ENCODE measurements at regions not wholly inside any gene's neighbourhood (a gene's known extent, or its start where the extent isn't known, plus 50 kb on each side); places are given as distances from the start of the nearest gene placed in this dataset.
"Not testable (repeated sequence)": the region's sequence is repeated elsewhere in the genome, so short reads cannot be mapped to it uniquely, and the experiment has no call there.

GRCh38 chr7:81268551-81268950, 349.7 kb upstream of the SEMA3C start:
- no peak for DNase-seq

GRCh38 chr7:81267508-81267907, 348.7 kb upstream of the SEMA3C start:
- DNase-seq: no peak

GRCh38 chr7:81264116-81264515, 345.3 kb upstream of the SEMA3C start:
- DNase-seq: no peak

GRCh38 chr7:81260152-81260551, 341.3 kb upstream of the SEMA3C start:
- DNase-seq: no peak

- DNase-seq: no peak
Measured at GRCh38 chr7:81256991-81257390, 338.1 kb upstream of the SEMA3C start.

GRCh38 chr7:81248420-81248819, 329.6 kb upstream of the SEMA3C start:
- no peak for DNase-seq

- DNase-seq: not testable (repeated sequence)
Measured at GRCh38 chr7:81247364-81247763, 328.5 kb upstream of the SEMA3C start.

GRCh38 chr7:81245353-81245752, 326.5 kb upstream of the SEMA3C start:
- no peak for DNase-seq

- DNase-seq: no peak
Measured at GRCh38 chr7:81244224-81244623, 325.4 kb upstream of the SEMA3C start.

- no peak for DNase-seq
Measured at GRCh38 chr7:81236560-81236959, 317.7 kb upstream of the SEMA3C start.

GRCh38 chr7:81235997-81236396, 317.1 kb upstream of the SEMA3C start:
- no peak for DNase-seq

GRCh38 chr7:81234896-81235295, 316.0 kb upstream of the SEMA3C start:
- no peak for DNase-seq

- DNase-seq: no peak
Measured at GRCh38 chr7:81233208-81233940, 314.5 kb upstream of the SEMA3C start.

GRCh38 chr7:81232084-81232799, 313.4 kb upstream of the SEMA3C start:
- DNase-seq: peak; percentile 69

- DNase-seq: peak; percentile 49
Measured at GRCh38 chr7:81231301-81231838, 312.5 kb upstream of the SEMA3C start.

- DNase-seq: no peak
Measured at GRCh38 chr7:81226234-81226633, 307.4 kb upstream of the SEMA3C start.

- not testable (repeated sequence) for DNase-seq
Measured at GRCh38 chr7:81222692-81223091, 303.8 kb upstream of the SEMA3C start.

- DNase-seq: no peak
Measured at GRCh38 chr7:81221527-81222217, 302.8 kb upstream of the SEMA3C start.

- no peak for DNase-seq
Measured at GRCh38 chr7:81218480-81219106, 299.7 kb upstream of the SEMA3C start.

- no peak for DNase-seq
Measured at GRCh38 chr7:81213394-81213793, 294.5 kb upstream of the SEMA3C start.

- no peak for DNase-seq
Measured at GRCh38 chr7:81211934-81212320, 293.1 kb upstream of the SEMA3C start.

- no peak for DNase-seq
Measured at GRCh38 chr7:81211204-81211933, 292.5 kb upstream of the SEMA3C start.

Data from NCI-H1092 treated with DMSO at 0.1 percent for 48 hours (cell line).